ENCODE measurements at regions not wholly inside any gene's neighbourhood (a gene's known extent, or its start where the extent isn't known, plus 50 kb on each side); places are given as distances from the start of the nearest gene placed in this dataset.

DNA sequence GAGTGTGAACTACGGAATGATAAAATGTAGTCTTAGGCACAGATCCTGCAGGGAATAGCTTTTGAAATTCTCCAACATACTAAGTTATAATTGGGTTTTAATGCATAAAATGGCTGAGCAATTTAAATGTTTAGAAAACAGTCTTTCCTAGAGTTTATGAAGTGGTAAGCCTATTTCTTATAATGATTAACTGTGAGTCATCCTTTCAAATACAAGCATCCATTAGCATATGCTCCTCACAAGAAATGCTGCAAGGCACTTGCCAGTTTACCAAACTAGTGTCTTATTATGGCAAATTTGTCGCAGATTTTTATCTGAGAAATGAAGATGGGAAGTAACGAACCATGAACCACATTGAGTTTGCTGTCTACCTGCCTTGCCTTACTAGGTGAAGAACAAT lies 101.3 kb upstream of the ESRRG start (continued):
- TF ChIP-seq RBBP5 (IDR thresholded peaks at IDR 0.05; ENCODE audit: borderline replicate concordance, insufficient read depth, low read length, poor library complexity, severe bottlenecking) (no peak), ZNF143 (CRISPR knock-in tag; IDR thresholded peaks at IDR 0.05) (no peak)

DNA sequence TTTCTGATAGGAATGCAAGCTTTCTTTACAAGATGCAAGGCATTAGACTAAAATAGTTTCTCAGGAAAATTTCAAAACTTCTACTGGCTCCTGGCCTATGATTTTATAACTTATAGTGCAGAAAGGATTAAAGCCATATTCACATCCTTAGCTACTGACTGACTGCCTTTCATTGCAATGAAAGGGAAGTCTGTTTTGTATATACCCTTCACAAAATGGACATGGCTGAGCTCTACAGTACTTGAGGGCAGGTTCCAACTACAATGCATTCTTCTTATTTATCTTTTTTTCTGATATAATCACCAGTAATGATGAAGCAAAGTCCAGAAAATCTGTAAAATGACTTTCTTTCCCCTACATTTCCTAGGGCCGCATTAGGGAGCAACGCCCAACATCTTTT lies 100.5 kb upstream of the ESRRG start:
- ChIA-PET POLR2A (no interaction called here), CTCF (ENCODE audit: low intra/inter-chr PET ratio) (no interaction called here)
- H3K27ac ChIP-seq (ENCODE audit: extremely low read depth, low read depth, low read length): no peak overlapping the region
- H3K4me1 ChIP-seq (replicated peaks in 1 of 2; ENCODE audit: control insufficient read depth in 2 of 2, insufficient read depth in 2 of 2, low read length in 2 of 2): no peaks in the 10 kb centered on the region
- no peaks in the 10 kb centered on the region for H3K36me3 ChIP-seq (ENCODE audit: control insufficient read depth, insufficient read depth, low read length)
- DNase-seq (ENCODE audit: extremely low read depth in 1 of 4, low spot score in 3 of 4) (no peak), ATAC-seq (no peak), FAIRE-seq (no peak)
- H3K9me3 ChIP-seq (replicated peaks; ENCODE audit: control insufficient read depth, insufficient read depth, low read depth, low read length): no peaks in the 10 kb centered on the region
- in situ Hi-C loops (cut with MboI) (no loop called here), intact Hi-C loops (cut with micrococcal nuclease) (no loop called here)
- H3K4me3 ChIP-seq: no peak overlapping the region
- TF ChIP-seq TAF9B (IDR thresholded peaks at IDR 0.05; ENCODE audit: partially characterized antibody): no peak
- TF ChIP-seq BRD4 (IDR thresholded peaks at IDR 0.05): no peak
- no peak for TF ChIP-seq FOXA1 (IDR thresholded peaks at IDR 0.05; ENCODE audit: borderline replicate concordance)
- TF ChIP-seq ADNP (tag; IDR thresholded peaks at IDR 0.05): no peak
- no peak for TF ChIP-seq RHOXF2B (CRISPR knock-in tag; conservative IDR thresholded peaks at IDR 0.05)
- TF ChIP-seq NR3C1 (CRISPR knock-in tag; IDR thresholded peaks at IDR 0.05): no peak
- no peak for TF ChIP-seq RBM15 (IDR thresholded peaks at IDR 0.05; ENCODE audit: insufficient read depth, low read length)
- no peak for TF ChIP-seq CREM (IDR thresholded peaks at IDR 0.05; ENCODE audit: low read depth)
- TF ChIP-seq BRD9 (IDR thresholded peaks at IDR 0.05; ENCODE audit: low read depth, partially characterized antibody): no peak
- no peak for TF ChIP-seq PURB (CRISPR knock-in tag; IDR thresholded peaks at IDR 0.05; ENCODE audit: low read depth)
- TF ChIP-seq, protein P1, sequence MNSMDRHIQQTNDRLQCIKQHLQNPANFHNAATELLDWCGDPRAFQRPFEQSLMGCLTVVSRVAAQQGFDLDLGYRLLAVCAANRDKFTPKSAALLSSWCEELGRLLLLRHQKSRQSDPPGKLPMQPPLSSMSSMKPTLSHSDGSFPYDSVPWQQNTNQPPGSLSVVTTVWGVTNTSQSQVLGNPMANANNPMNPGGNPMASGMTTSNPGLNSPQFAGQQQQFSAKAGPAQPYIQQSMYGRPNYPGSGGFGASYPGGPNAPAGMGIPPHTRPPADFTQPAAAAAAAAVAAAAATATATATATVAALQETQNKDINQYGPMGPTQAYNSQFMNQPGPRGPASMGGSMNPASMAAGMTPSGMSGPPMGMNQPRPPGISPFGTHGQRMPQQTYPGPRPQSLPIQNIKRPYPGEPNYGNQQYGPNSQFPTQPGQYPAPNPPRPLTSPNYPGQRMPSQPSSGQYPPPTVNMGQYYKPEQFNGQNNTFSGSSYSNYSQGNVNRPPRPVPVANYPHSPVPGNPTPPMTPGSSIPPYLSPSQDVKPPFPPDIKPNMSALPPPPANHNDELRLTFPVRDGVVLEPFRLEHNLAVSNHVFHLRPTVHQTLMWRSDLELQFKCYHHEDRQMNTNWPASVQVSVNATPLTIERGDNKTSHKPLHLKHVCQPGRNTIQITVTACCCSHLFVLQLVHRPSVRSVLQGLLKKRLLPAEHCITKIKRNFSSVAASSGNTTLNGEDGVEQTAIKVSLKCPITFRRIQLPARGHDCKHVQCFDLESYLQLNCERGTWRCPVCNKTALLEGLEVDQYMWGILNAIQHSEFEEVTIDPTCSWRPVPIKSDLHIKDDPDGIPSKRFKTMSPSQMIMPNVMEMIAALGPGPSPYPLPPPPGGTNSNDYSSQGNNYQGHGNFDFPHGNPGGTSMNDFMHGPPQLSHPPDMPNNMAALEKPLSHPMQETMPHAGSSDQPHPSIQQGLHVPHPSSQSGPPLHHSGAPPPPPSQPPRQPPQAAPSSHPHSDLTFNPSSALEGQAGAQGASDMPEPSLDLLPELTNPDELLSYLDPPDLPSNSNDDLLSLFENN (IDR thresholded peaks at IDR 0.05; ENCODE audit: low read depth in 2 of 2, low read length in 2 of 2): no peak
- H3K9ac ChIP-seq (ENCODE audit: insufficient read depth in 1 of 2, low read depth in 2 of 2, low read length in 2 of 2): no peak overlapping the region
- H3K79me2 ChIP-seq (ENCODE audit: control insufficient read depth, insufficient read depth, low read length): no peaks in the 10 kb centered on the region
- H3K4me2 ChIP-seq (ENCODE audit: insufficient read depth, low read length): no peak overlapping the region
- H3K27me3 ChIP-seq (ENCODE audit: control insufficient read depth in 2 of 2, insufficient read depth in 2 of 2, low read length in 2 of 2): no peaks in the 10 kb centered on the region
- H2AFZ ChIP-seq (ENCODE audit: low read depth, low read length): no peak overlapping the region
- no TSS peak for BruUV-seq (replicated peaks)
- 0% methylated on average over 2 of the region's 2 CpGs for WGBS (ENCODE audit: insufficient coverage, low coverage, missing lambda C conversion rate)
- H4K20me1 ChIP-seq (replicated peaks; ENCODE audit: control insufficient read depth, insufficient read depth, low read length): no peaks in the 10 kb centered on the region
- no peaks in the 10 kb centered on the region for H3K9me1 ChIP-seq (ENCODE audit: control insufficient read depth, insufficient read depth, low read length)
